Astrocyte (in vitro differentiated cells and primary cell): ENCODE measurements at regions not wholly inside any gene's neighbourhood (a gene's known extent, or its start where the extent isn't known, plus 50 kb on each side); places are given as distances from the start of the nearest gene placed in this dataset.

Experiments
- EZH2 ChIP-seq: IDR thresholded peaks from 2 replicates; pipeline ENCODE4 v1.6.1; 2012; ENCODE audit warnings: mild to moderate bottlenecking, low read length, inconsistent platforms; ENCODE audit not compliant: insufficient read depth
- TF ChIP-seq, protein P1 (sequence below): IDR thresholded peaks from 2 replicates; pipeline ENCODE4 v1.5.1; 2011; ENCODE audit warnings: low read depth, mild to moderate bottlenecking, inconsistent platforms, low read length, moderate library complexity; ENCODE audit not compliant: insufficient read depth

DNA sequence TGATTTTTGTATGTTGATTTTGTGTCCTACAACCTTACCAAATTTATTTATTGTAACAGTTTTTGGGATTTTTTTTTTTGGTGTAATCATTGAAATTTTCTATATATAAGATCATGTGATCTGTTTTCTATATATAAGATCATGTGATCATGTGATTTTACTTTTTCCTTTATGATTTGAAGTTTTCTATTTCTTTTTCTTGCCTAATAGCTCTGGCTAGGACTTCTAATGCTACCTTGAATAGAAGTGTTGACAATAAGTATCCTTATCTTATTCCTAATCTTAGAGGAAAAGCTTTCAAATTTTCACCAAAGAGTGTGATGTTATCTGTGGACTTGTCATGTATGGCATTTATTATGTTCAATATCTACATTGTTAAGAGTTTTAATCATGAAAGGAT, 69.7 kb downstream of the TNFAIP3 start:
- TF ChIP-seq, protein P1, sequence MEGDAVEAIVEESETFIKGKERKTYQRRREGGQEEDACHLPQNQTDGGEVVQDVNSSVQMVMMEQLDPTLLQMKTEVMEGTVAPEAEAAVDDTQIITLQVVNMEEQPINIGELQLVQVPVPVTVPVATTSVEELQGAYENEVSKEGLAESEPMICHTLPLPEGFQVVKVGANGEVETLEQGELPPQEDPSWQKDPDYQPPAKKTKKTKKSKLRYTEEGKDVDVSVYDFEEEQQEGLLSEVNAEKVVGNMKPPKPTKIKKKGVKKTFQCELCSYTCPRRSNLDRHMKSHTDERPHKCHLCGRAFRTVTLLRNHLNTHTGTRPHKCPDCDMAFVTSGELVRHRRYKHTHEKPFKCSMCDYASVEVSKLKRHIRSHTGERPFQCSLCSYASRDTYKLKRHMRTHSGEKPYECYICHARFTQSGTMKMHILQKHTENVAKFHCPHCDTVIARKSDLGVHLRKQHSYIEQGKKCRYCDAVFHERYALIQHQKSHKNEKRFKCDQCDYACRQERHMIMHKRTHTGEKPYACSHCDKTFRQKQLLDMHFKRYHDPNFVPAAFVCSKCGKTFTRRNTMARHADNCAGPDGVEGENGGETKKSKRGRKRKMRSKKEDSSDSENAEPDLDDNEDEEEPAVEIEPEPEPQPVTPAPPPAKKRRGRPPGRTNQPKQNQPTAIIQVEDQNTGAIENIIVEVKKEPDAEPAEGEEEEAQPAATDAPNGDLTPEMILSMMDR, result no peak
- TF ChIP-seq EZH2, result no peak
